HUES6 (cell line): ENCODE measurements at regions not wholly inside any gene's neighbourhood (a gene's known extent, or its start where the extent isn't known, plus 50 kb on each side); places are given as distances from the start of the nearest gene placed in this dataset.

Experiments used
- H3K27ac ChIP-seq: 2 replicates; pipeline ENCODE4 v1.7.0; 2013; ENCODE audit warnings: low read depth, mild to moderate bottlenecking, low read length, inconsistent platforms
- H3K27me3 ChIP-seq: 2 replicates; pipeline ENCODE4 v1.6.1; 2013; ENCODE audit warnings: low read length; ENCODE audit not compliant: control insufficient read depth, insufficient read depth
- H3K36me3 ChIP-seq: 2 replicates; pipeline ENCODE4 v1.6.1; 2013; ENCODE audit warnings: low read length; ENCODE audit not compliant: control insufficient read depth, insufficient read depth
- H3K4me1 ChIP-seq: 2 replicates; pipeline ENCODE4 v1.6.1; 2013; ENCODE audit warnings: low read length; ENCODE audit not compliant: control insufficient read depth, insufficient read depth
- H3K4me3 ChIP-seq: 2 replicates; pipeline ENCODE4 v1.5.1; 2013; ENCODE audit warnings: low read depth, low read length
- H3K9ac ChIP-seq: one replicate; pipeline ENCODE4 v1.6.1; 2013; ENCODE audit warnings: mild to moderate bottlenecking, low read length
- H3K9me3 ChIP-seq: 2 replicates; pipeline ENCODE4 v1.6.1; 2013; ENCODE audit warnings: low read depth, low read length; ENCODE audit not compliant: control insufficient read depth, insufficient read depth

- H3K9ac ChIP-seq: no peak overlapping the region
- no peaks in the 10 kb centered on the region for H3K4me1 ChIP-seq
- H3K27ac ChIP-seq: no peak overlapping the region
- H3K9me3 ChIP-seq: no peaks in the 10 kb centered on the region
- no peaks in the 10 kb centered on the region for H3K36me3 ChIP-seq
- no peak overlapping the region for H3K4me3 ChIP-seq
- H3K27me3 ChIP-seq: no peaks in the 10 kb centered on the region
These were observed 232.9 kb upstream of the MVB12B start for GRCh38 chr9:126093771-126094170.

GRCh38 chr9:126095546-126096190 is 231.0 kb upstream of the MVB12B start:
- no peaks in the 10 kb centered on the region for H3K4me1 ChIP-seq
- no peak overlapping the region for H3K4me3 ChIP-seq
- H3K9ac ChIP-seq: no peak overlapping the region
- peaks cover 6% of the 10 kb centered on the region; the same call in 1 of the 2 replicates for H3K9me3 ChIP-seq
- no peaks in the 10 kb centered on the region for H3K36me3 ChIP-seq
- H3K27me3 ChIP-seq: no peaks in the 10 kb centered on the region
- H3K27ac ChIP-seq: no peak overlapping the region

- H3K27me3 ChIP-seq: no peaks in the 10 kb centered on the region
- no peak overlapping the region for H3K9ac ChIP-seq
These were observed 230.3 kb upstream of the MVB12B start for GRCh38 chr9:126096340-126096739.

GRCh38 chr9:126097679-126098078 is 228.9 kb upstream of the MVB12B start:
- no peaks in the 10 kb centered on the region for H3K27me3 ChIP-seq
- no peak overlapping the region for H3K4me3 ChIP-seq
- H3K27ac ChIP-seq: no peak overlapping the region
- no peak overlapping the region for H3K9ac ChIP-seq
- H3K36me3 ChIP-seq: no peaks in the 10 kb centered on the region
- no peaks in the 10 kb centered on the region for H3K4me1 ChIP-seq
- H3K9me3 ChIP-seq: peaks cover 7% of the 10 kb centered on the region; the same call in 1 of the 2 replicates

More at GRCh38 chr9:126096340-126096739, 230.3 kb upstream of the MVB12B start:
- Histone ChIP-seq H3K36me3 (no peaks in the 10 kb centered on the region), H3K4me3 (no peak overlapping the region), H3K9me3 (peaks cover 7% of the 10 kb centered on the region; the same call in 1 of the 2 replicates), H3K4me1 (no peaks in the 10 kb centered on the region), H3K27ac (no peak overlapping the region)

GRCh38 chr9:126106404-126106803 is 220.2 kb upstream of the MVB12B start:
- no peak overlapping the region for H3K9ac ChIP-seq
- no peaks in the 10 kb centered on the region for H3K36me3 ChIP-seq
- H3K4me1 ChIP-seq: no peaks in the 10 kb centered on the region; the same call in 1 of the 2 replicates
- no peak overlapping the region for H3K4me3 ChIP-seq
- peaks cover 15% of the 10 kb centered on the region; the same call in 1 of the 2 replicates for H3K27me3 ChIP-seq
- H3K27ac ChIP-seq: no peak overlapping the region
- H3K9me3 ChIP-seq: no peaks in the 10 kb centered on the region

- no peaks in the 10 kb centered on the region for H3K9me3 ChIP-seq
- H3K27me3 ChIP-seq: peaks cover 15% of the 10 kb centered on the region; the same call in 1 of the 2 replicates
- no peak overlapping the region for H3K27ac ChIP-seq
- H3K36me3 ChIP-seq: no peaks in the 10 kb centered on the region
- no peak overlapping the region for H3K4me3 ChIP-seq
- H3K9ac ChIP-seq: no peak overlapping the region
- H3K4me1 ChIP-seq: no peaks in the 10 kb centered on the region; the same call in 1 of the 2 replicates
These were observed 218.9 kb upstream of the MVB12B start for GRCh38 chr9:126107693-126108092.

GRCh38 chr9:126108240-126108639 is 218.4 kb upstream of the MVB12B start:
- no peaks in the 10 kb centered on the region for H3K36me3 ChIP-seq
- H3K27me3 ChIP-seq: peaks cover 15% of the 10 kb centered on the region; the same call in 1 of the 2 replicates
- H3K27ac ChIP-seq: no peak overlapping the region
- no peaks in the 10 kb centered on the region; the same call in 1 of the 2 replicates for H3K4me1 ChIP-seq
- H3K9ac ChIP-seq: no peak overlapping the region
- H3K4me3 ChIP-seq: no peak overlapping the region
- no peaks in the 10 kb centered on the region for H3K9me3 ChIP-seq

GRCh38 chr9:126109575-126109974 is 217.1 kb upstream of the MVB12B start:
- H3K4me3 ChIP-seq: no peak overlapping the region
- no peak overlapping the region for H3K27ac ChIP-seq
- peaks cover 15% of the 10 kb centered on the region; the same call in 1 of the 2 replicates for H3K27me3 ChIP-seq
- no peaks in the 10 kb centered on the region for H3K36me3 ChIP-seq
- H3K9me3 ChIP-seq: no peaks in the 10 kb centered on the region
- H3K9ac ChIP-seq: no peak overlapping the region
- H3K4me1 ChIP-seq: no peaks in the 10 kb centered on the region

GRCh38 chr9:126111556-126111955 is 215.1 kb upstream of the MVB12B start:
- Histone ChIP-seq H3K27ac (no peak overlapping the region), H3K27me3 (peaks cover 11% of the 10 kb centered on the region; the same call in 1 of the 2 replicates), H3K4me1 (no peaks in the 10 kb centered on the region), H3K9me3 (no peaks in the 10 kb centered on the region), H3K4me3 (no peak overlapping the region), H3K36me3 (no peaks in the 10 kb centered on the region), H3K9ac (no peak overlapping the region)

- Histone ChIP-seq H3K4me1 (no peaks in the 10 kb centered on the region), H3K4me3 (no peak overlapping the region), H3K9me3 (no peaks in the 10 kb centered on the region), H3K36me3 (no peaks in the 10 kb centered on the region), H3K27ac (no peak overlapping the region), H3K27me3 (peaks cover 10% of the 10 kb centered on the region; the same call in 1 of the 2 replicates), H3K9ac (no peak overlapping the region)
These were observed 214.4 kb upstream of the MVB12B start for GRCh38 chr9:126112135-126112720.

GRCh38 chr9:126113176-126113575 is 213.5 kb upstream of the MVB12B start:
- H3K27me3 ChIP-seq: peaks cover 10% of the 10 kb centered on the region; the same call in 1 of the 2 replicates
- no peak overlapping the region for H3K9ac ChIP-seq
- no peaks in the 10 kb centered on the region for H3K4me1 ChIP-seq
- no peak overlapping the region for H3K27ac ChIP-seq
- no peak overlapping the region for H3K4me3 ChIP-seq
- H3K36me3 ChIP-seq: no peaks in the 10 kb centered on the region
- no peaks in the 10 kb centered on the region for H3K9me3 ChIP-seq
